HepG2 (cell line): ENCODE measurements at regions not wholly inside any gene's neighbourhood (a gene's known extent, or its start where the extent isn't known, plus 50 kb on each side); places are given as distances from the start of the nearest gene placed in this dataset.

ENCODE experiments used
- ATAC-seq: fragments of 200-7000 bp; cut with Tn5 transposase; 3 replicates; pipeline ENCODE4 v1.9.1; 2020; ENCODE audit warnings: mild to moderate bottlenecking, moderate library complexity
- BruUV-seq: library from RNA; stranded (reverse); fragments of 400-500 nt; replicated peaks from 2 replicates; lab custom pipeline; 2021; lab: Mats Ljungman, UMichigan
- CTCF ChIA-PET: fragments of 300-600 bp; formaldehyde crosslinking; extraction: SDS; loops from one replicate; lab custom pipeline; 2021; ENCODE audit warnings: low total read pairs, inconsistent platforms, low intra/inter-chr PET ratio; lab: Yijun Ruan, JAX
- POLR2A ChIA-PET: fragments of 350-600 bp; sonication (Branson Sonifier 250); formaldehyde crosslinking; loops from one replicate; lab custom pipeline; 2020; ENCODE audit warnings: antibody characterized with exemption, inconsistent platforms; lab: Yijun Ruan, JAX
- DNase-seq: peaks from one replicate; pipeline ENCODE4 v3.0.0-alpha.2; 2015; ENCODE audit warnings: low spot score
- FAIRE-seq: peaks from 3 replicates; lab custom pipeline; 2011; peaks lifted over from hg19 to GRCh38; lab: Jason Lieb, UNC
- H2AFZ ChIP-seq: one replicate; pipeline ENCODE4 v1.6.1; 2011; ENCODE audit warnings: low read length, inconsistent platforms
- H3K27ac ChIP-seq: fragments of 300-600 bp; 3 replicates; pipeline ENCODE4 v1.8.0; 2011; ENCODE audit warnings: mixed run types, mild to moderate bottlenecking, mixed read lengths, low read length, inconsistent platforms; ENCODE audit not compliant: insufficient read depth; ENCODE audit errors: extremely low read length
- H3K27me3 ChIP-seq, 2 experiments: fragments of 200-600 bp in 1 of 2; 2 replicates in 1 of 2; 3 replicates in 1 of 2; pipeline versions ENCODE4 v1.6.0 to v1.8.0; 2011; ENCODE audit warnings: low read length in 2 of 2, mild to moderate bottlenecking in 2 of 2, moderate library complexity in 2 of 2, inconsistent platforms in 1 of 2; ENCODE audit not compliant: insufficient read depth in 2 of 2, control insufficient read depth in 1 of 2
- H3K36me3 ChIP-seq, 2 experiments: fragments of 200-600 bp in 1 of 2; replicated peaks in 1 of 2; 2 replicates in 1 of 2; 3 replicates in 1 of 2; pipeline versions ENCODE4 v1.5.1 to v1.8.0; 2011; ENCODE audit warnings: low read length in 2 of 2, inconsistent platforms in 1 of 2; ENCODE audit not compliant: insufficient read depth in 2 of 2, control insufficient read depth in 1 of 2
- H3K4me1 ChIP-seq: 2 replicates; pipeline ENCODE4 v1.5.1; 2012; ENCODE audit warnings: low read length, inconsistent platforms; ENCODE audit not compliant: insufficient read depth
- H3K4me2 ChIP-seq: 2 replicates; pipeline ENCODE4 v1.6.0; 2011; ENCODE audit warnings: low read depth, low read length, inconsistent platforms
- H3K4me3 ChIP-seq, 3 experiments: fragments of 200-600 bp in 1 of 3; sonication (generic), shearing (Covaris generic) in 1 of 3; replicated peaks in 1 of 3; 2 replicates each; pipeline ENCODE4 v1.5.1; 2011 to 2016; ENCODE audit warnings: low read length in 3 of 3, inconsistent platforms in 2 of 3, low read depth in 2 of 3, mild to moderate bottlenecking in 2 of 3, control low read depth in 1 of 3, mixed read lengths in 1 of 3; ENCODE audit not compliant: insufficient read depth in 1 of 3
- H3K79me2 ChIP-seq: one replicate; pipeline ENCODE4 v1.6.1; 2011; ENCODE audit warnings: low read length, inconsistent platforms; ENCODE audit not compliant: insufficient read depth
- H3K9ac ChIP-seq: 2 replicates; pipeline ENCODE4 v1.6.0; 2011; ENCODE audit warnings: mild to moderate bottlenecking, low read depth, low read length, inconsistent platforms; ENCODE audit not compliant: insufficient read depth
- H3K9me3 ChIP-seq: 2 replicates; pipeline ENCODE4 v1.5.1; 2012; ENCODE audit warnings: mild to moderate bottlenecking, low read length
- H4K20me1 ChIP-seq: 2 replicates; pipeline ENCODE4 v1.6.0; 2011; ENCODE audit warnings: inconsistent platforms, mild to moderate bottlenecking, low read length, moderate library complexity; ENCODE audit not compliant: insufficient read depth
- CHD4 ChIP-seq: fragments of 200-600 bp; sonication (generic); IDR thresholded peaks from 2 replicates; pipeline ENCODE4 v1.7.0; 2017; ENCODE audit warnings: mild to moderate bottlenecking, low read length, borderline replicate concordance
- GRHL1 ChIP-seq: sonication (generic); formaldehyde crosslinking; conservative IDR thresholded peaks from 2 replicates; pipeline ENCODE4 v1.8.0; 2022; ENCODE audit warnings: missing genetic modification reagents
- HOXA7 ChIP-seq: sonication (generic); formaldehyde crosslinking; IDR thresholded peaks from 2 replicates; pipeline ENCODE4 v1.8.1; 2022; ENCODE audit warnings: mild to moderate bottlenecking, missing genetic modification reagents, moderate library complexity
- KLF16 ChIP-seq, 2 experiments: sonication (generic) in 1 of 2; formaldehyde crosslinking in 1 of 2; IDR thresholded peaks; 2 replicates each; pipeline versions ENCODE4 v1.6.1 to v1.8.0; 2016 to 2023; ENCODE audit warnings: missing genetic modification reagents in 2 of 2, missing compliant biosample characterization in 1 of 2
- NCOA1 ChIP-seq: sonication (generic); formaldehyde crosslinking; IDR thresholded peaks from 2 replicates; pipeline ENCODE4 v1.9.0; 2021; ENCODE audit warnings: missing genetic modification reagents
- NCOA5 ChIP-seq: sonication (generic); formaldehyde crosslinking; IDR thresholded peaks from 2 replicates; pipeline ENCODE4 v1.4.0; 2020; ENCODE audit warnings: missing genetic modification reagents
- NFE2L2 ChIP-seq: fragments of 150-350 bp; IDR thresholded peaks from 2 replicates; pipeline ENCODE4 v1.6.1; 2014; ENCODE audit warnings: low read length
- NR3C1 ChIP-seq: sonication (generic); formaldehyde crosslinking; IDR thresholded peaks from 2 replicates; pipeline ENCODE4 v1.4.0; 2020; ENCODE audit warnings: missing genetic modification reagents
- RBM22 ChIP-seq: fragments of 200-400 bp; formaldehyde crosslinking; optimal IDR thresholded peaks from 2 replicates; pipeline ENCODE3; 2017; ENCODE audit warnings: mild to moderate bottlenecking, low read length, moderate library complexity
- RFX1 ChIP-seq: fragments of 450-650 bp; IDR thresholded peaks from 2 replicates; pipeline ENCODE4 v1.6.1; 2017
- SOX6 ChIP-seq, 2 experiments: fragments of 450-650 bp in 1 of 2; sonication (generic) in 1 of 2; formaldehyde crosslinking in 1 of 2; IDR thresholded peaks; 2 replicates each; pipeline versions ENCODE4 v1.4.0 to v1.6.1; 2017 to 2020; ENCODE audit warnings: antibody characterized with exemption in 1 of 2, mild to moderate bottlenecking in 1 of 2, missing genetic modification reagents in 1 of 2
- ZNF275 ChIP-seq: sonication (generic); formaldehyde crosslinking; IDR thresholded peaks from 2 replicates; pipeline ENCODE4 v1.8.0; 2022; ENCODE audit warnings: missing genetic modification reagents, mild to moderate bottlenecking, inconsistent platforms, borderline replicate concordance
- ZNF597 ChIP-seq: sonication (generic); formaldehyde crosslinking; IDR thresholded peaks from 2 replicates; pipeline ENCODE4 v1.5.0; 2020; ENCODE audit warnings: missing genetic modification reagents
- ZNF660 ChIP-seq: sonication (generic); formaldehyde crosslinking; IDR thresholded peaks from 2 replicates; pipeline ENCODE4 v1.5.1; 2020; ENCODE audit warnings: mild to moderate bottlenecking, low read depth, missing genetic modification reagents, borderline replicate concordance
- ZNF850 ChIP-seq: sonication (generic); formaldehyde crosslinking; conservative IDR thresholded peaks from 2 replicates; pipeline ENCODE4 v1.9.0; 2021; ENCODE audit warnings: mild to moderate bottlenecking, missing genetic modification reagents
- ZZZ3 ChIP-seq: sonication (generic); formaldehyde crosslinking; IDR thresholded peaks from 2 replicates; pipeline ENCODE4 v1.4.0; 2020; ENCODE audit warnings: missing genetic modification reagents, mild to moderate bottlenecking, borderline replicate concordance
- WGBS: methylation state at CpG from one replicate; pipeline ENCODE4 v1.1.6; 2017; ENCODE audit warnings: low lambda C conversion rate; 5-methylcytosine and 5-hydroxymethylcytosine counted together
- in situ Hi-C: cut with HindIII; loops from 2 replicates; pipeline ENCODE4 v1.10.0; 2017; ENCODE audit warnings: low pct_unique_long_range_greater_than_20kb; ENCODE audit not compliant: extremely low pct_ligation_motif_present
- intact Hi-C: fragments of 100-400 bp; cut with micrococcal nuclease; formaldehyde crosslinking; loops from one replicate; pipeline ENCODE4 v1.10.0; 2022; ENCODE audit not compliant: unreplicated experiment

GRCh38 chr20:23189341-23189740 lies 103.2 kb upstream of the CD93 start:
- Histone ChIP-seq H3K4me3 (no peak overlapping the region), H3K36me3 (no peaks in the 10 kb centered on the region), H2AFZ (no peak overlapping the region), H3K4me2 (no peak overlapping the region), H3K27me3 (peaks cover 0 to 1% of the 10 kb centered on the region in 2 experiments; a peak in 2 of 5 replicates), H4K20me1 (no peaks in the 10 kb centered on the region), H3K79me2 (no peaks in the 10 kb centered on the region), H3K9ac (no peak overlapping the region), H3K27ac (no peak overlapping the region), H3K9me3 (no peaks in the 10 kb centered on the region), H3K4me1 (no peaks in the 10 kb centered on the region)
- WGBS, result 19% methylated on average over 11 of the region's 11 CpGs
- BruUV-seq, result no TSS peak
- POLR2A ChIA-PET, result no interaction called here
- no peak for TF ChIP-seq NCOA1 (CRISPR knock-in tag)
- TF ChIP-seq ZNF275 (CRISPR knock-in tag), result no peak
- no peak for TF ChIP-seq RBM22
- no peak for TF ChIP-seq ZNF660
- no peak for TF ChIP-seq SOX6 (IDR thresholded peaks at IDR 0.05)
- no peak for TF ChIP-seq SOX6 (CRISPR knock-in tag; IDR thresholded peaks at IDR 0.05)
- TF ChIP-seq GRHL1, result no peak
- TF ChIP-seq ZNF597 (CRISPR knock-in tag), result no peak
- TF ChIP-seq HOXA7 (CRISPR knock-in tag), result no peak
- no peak for TF ChIP-seq NR3C1 (CRISPR knock-in tag)
- TF ChIP-seq ZNF850 (CRISPR knock-in tag), result no peak
- TF ChIP-seq NFE2L2, result no peak
- no peak for TF ChIP-seq CHD4
- TF ChIP-seq RFX1, result no peak
- TF ChIP-seq ZZZ3 (CRISPR knock-in tag), result no peak
- no peak for TF ChIP-seq NCOA5 (CRISPR knock-in tag)
- no peak for TF ChIP-seq KLF16 (CRISPR knock-in tag; IDR thresholded peaks at IDR 0.05)
- FAIRE-seq (no peak), DNase-seq (no peak), ATAC-seq (no peak)
- intact Hi-C loops, result no loop called here
- CTCF ChIA-PET, result no interaction called here
- in situ Hi-C loops, result no loop called here
